ENCODE measurements at regions not wholly inside any gene's neighbourhood (a gene's known extent, or its start where the extent isn't known, plus 50 kb on each side); places are given as distances from the start of the nearest gene placed in this dataset.

DNA sequence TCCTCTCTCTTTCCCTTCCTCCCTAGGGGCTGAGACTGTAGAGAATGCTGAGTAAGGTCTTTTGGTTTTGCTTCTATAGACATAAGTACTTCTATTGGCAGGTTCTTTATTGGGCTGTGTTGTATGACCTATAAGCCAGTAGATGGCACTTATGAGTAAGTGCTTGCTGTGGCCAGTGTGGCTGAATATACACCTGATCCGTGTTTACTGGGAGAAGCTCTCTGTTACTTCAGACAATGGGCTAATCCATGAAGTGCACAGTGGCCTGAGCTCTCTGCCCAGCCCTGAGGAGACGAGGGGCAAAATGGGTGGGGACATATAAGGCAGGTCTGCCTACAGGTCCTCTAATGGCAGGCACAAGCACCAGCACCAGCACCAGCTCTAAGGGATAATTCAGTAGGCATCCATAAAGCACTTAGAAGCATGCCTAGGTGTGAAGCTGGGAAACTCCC is 610.3 kb downstream of the RNF144B start:
- Histone ChIP-seq H4K20me1 (ENCODE audit: control insufficient read depth, insufficient read depth) (no peaks in the 10 kb centered on the region), H3K36me3 (ENCODE audit: control insufficient read depth in 2 of 2, insufficient read depth in 2 of 2, low read length in 1 of 2) (no peaks in the 10 kb centered on the region), H3K27me3 (replicated peaks in 1 of 2; ENCODE audit: control insufficient read depth in 2 of 2, insufficient read depth in 2 of 2, low read length in 1 of 2) (no peaks in the 10 kb centered on the region; a peak in 1 of 4 replicates), H3K4me2 (ENCODE audit: control insufficient read depth, insufficient read depth) (no peak overlapping the region), H2AFZ (ENCODE audit: control insufficient read depth, low read depth, low read length) (no peak overlapping the region), H3K4me3 (no peak overlapping the region), H3K79me2 (ENCODE audit: control insufficient read depth, insufficient read depth, low read length) (no peaks in the 10 kb centered on the region), H3K27ac (ENCODE audit: control insufficient read depth, insufficient read depth) (no peak overlapping the region), H3K9ac (ENCODE audit: control insufficient read depth, insufficient read depth, low read length) (no peak overlapping the region), H3K4me1 (ENCODE audit: control insufficient read depth, insufficient read depth, low read length) (no peaks in the 10 kb centered on the region), H3K9me3 (replicated peaks; ENCODE audit: control insufficient read depth, insufficient read depth, low read length) (no peaks in the 10 kb centered on the region)
- intact Hi-C loops (cut with micrococcal nuclease; ENCODE audit: unreplicated experiment) (loop anchor here (2.0 to 10.0 kb wide), 2 partner anchors 857 to 1059 kb away; no protein-coding TSS in a partner anchor), in situ Hi-C loops (cut with MboI) (loop anchor here (10.0 kb wide), 1 partner anchor 1057 kb away; no protein-coding TSS in a partner anchor)
- ATAC-seq = peak; percentile 97
- TF ChIP-seq RAD21 (IDR thresholded peaks at IDR 0.05; ENCODE audit: insufficient read depth, low read depth, low read length) = peak; percentile 36
- peak; percentile 42; the same call in 1 of the 2 replicates for TF ChIP-seq SMC3 (IDR thresholded peaks at IDR 0.05; ENCODE audit: borderline replicate concordance, low read length)
- no peak for TF ChIP-seq GATAD2B (conservative IDR thresholded peaks at IDR 0.05; ENCODE audit: low read depth)
- TF ChIP-seq RUNX3 (IDR thresholded peaks at IDR 0.05; ENCODE audit: low read length) = no peak
- TF ChIP-seq, protein P1, sequence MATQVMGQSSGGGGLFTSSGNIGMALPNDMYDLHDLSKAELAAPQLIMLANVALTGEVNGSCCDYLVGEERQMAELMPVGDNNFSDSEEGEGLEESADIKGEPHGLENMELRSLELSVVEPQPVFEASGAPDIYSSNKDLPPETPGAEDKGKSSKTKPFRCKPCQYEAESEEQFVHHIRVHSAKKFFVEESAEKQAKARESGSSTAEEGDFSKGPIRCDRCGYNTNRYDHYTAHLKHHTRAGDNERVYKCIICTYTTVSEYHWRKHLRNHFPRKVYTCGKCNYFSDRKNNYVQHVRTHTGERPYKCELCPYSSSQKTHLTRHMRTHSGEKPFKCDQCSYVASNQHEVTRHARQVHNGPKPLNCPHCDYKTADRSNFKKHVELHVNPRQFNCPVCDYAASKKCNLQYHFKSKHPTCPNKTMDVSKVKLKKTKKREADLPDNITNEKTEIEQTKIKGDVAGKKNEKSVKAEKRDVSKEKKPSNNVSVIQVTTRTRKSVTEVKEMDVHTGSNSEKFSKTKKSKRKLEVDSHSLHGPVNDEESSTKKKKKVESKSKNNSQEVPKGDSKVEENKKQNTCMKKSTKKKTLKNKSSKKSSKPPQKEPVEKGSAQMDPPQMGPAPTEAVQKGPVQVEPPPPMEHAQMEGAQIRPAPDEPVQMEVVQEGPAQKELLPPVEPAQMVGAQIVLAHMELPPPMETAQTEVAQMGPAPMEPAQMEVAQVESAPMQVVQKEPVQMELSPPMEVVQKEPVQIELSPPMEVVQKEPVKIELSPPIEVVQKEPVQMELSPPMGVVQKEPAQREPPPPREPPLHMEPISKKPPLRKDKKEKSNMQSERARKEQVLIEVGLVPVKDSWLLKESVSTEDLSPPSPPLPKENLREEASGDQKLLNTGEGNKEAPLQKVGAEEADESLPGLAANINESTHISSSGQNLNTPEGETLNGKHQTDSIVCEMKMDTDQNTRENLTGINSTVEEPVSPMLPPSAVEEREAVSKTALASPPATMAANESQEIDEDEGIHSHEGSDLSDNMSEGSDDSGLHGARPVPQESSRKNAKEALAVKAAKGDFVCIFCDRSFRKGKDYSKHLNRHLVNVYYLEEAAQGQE (IDR thresholded peaks at IDR 0.05; ENCODE audit: low read depth, low read length) = no peak
- TF ChIP-seq, protein P2, sequence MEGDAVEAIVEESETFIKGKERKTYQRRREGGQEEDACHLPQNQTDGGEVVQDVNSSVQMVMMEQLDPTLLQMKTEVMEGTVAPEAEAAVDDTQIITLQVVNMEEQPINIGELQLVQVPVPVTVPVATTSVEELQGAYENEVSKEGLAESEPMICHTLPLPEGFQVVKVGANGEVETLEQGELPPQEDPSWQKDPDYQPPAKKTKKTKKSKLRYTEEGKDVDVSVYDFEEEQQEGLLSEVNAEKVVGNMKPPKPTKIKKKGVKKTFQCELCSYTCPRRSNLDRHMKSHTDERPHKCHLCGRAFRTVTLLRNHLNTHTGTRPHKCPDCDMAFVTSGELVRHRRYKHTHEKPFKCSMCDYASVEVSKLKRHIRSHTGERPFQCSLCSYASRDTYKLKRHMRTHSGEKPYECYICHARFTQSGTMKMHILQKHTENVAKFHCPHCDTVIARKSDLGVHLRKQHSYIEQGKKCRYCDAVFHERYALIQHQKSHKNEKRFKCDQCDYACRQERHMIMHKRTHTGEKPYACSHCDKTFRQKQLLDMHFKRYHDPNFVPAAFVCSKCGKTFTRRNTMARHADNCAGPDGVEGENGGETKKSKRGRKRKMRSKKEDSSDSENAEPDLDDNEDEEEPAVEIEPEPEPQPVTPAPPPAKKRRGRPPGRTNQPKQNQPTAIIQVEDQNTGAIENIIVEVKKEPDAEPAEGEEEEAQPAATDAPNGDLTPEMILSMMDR (IDR thresholded peaks at IDR 0.05 in 2 of 3, conservative IDR thresholded peaks at IDR 0.05 in 1 of 3; ENCODE audit: control insufficient read depth in 2 of 3, extremely low read depth in 1 of 3, insufficient read depth in 1 of 3, low read depth in 3 of 3, low read length in 3 of 3) = peak; percentile 57 to 60 (median 58); a peak in 5 of 6 replicates
- BruUV-seq (replicated peaks) = no TSS peak
- POLR2A ChIA-PET = no interaction called here
- FAIRE-seq = no peak
- CTCF ChIA-PET = interaction anchor here (0.7 to 1.7 kb wide), 8 partner anchors 9 to 376 kb away, joined by 3 to 4 read pairs (median 3); no protein-coding TSS in a partner anchor
- 2% methylated on average over 2 of the region's 2 CpGs for WGBS (ENCODE audit: insufficient coverage, insufficient replicate concordance, low lambda C conversion rate, missing lambda C conversion rate)
- DNase-seq (ENCODE audit: low read depth, low spot score) = no peak
- SMC1A ChIA-PET (ENCODE audit: uncharacterized antibody, unreplicated experiment) = interaction anchor here (0.8 to 0.9 kb wide), 2 partner anchors 1059 to 1064 kb away, joined by 3 read pairs; no protein-coding TSS in a partner anchor
- RAD21 ChIA-PET (ENCODE audit: unreplicated experiment) = no interaction called here

All from GM12878 (cell line).